Amygdala (tissue), 56 donors: ENCODE measurements at regions not wholly inside any gene's neighbourhood (a gene's known extent, or its start where the extent isn't known, plus 50 kb on each side); places are given as distances from the start of the nearest gene placed in this dataset.
"Not testable (repeated sequence)": the region's sequence is repeated elsewhere in the genome, so short reads cannot be mapped to it uniquely, and the experiment has no call there.

Experiments
- DNase-seq, 56 donors: peaks; one replicate each; lab custom pipeline; 2025; lab: John Stamatoyannopoulos, UW

- DNase-seq, result no peak
Measured at GRCh38 chr4:171390626-171391025, 422.6 kb upstream of the GALNTL6 start.

GRCh38 chr4:171378323-171378722 lies 434.9 kb upstream of the GALNTL6 start:
- DNase-seq, result no peak

GRCh38 chr4:171376724-171377123 lies 436.5 kb upstream of the GALNTL6 start:
- peak in 3 of 56 donors; percentile 1 to 3 (median 2) for DNase-seq

- DNase-seq, result no peak
Measured at GRCh38 chr4:171353535-171353934, 459.7 kb upstream of the GALNTL6 start.

GRCh38 chr4:171348090-171348489 lies 465.1 kb upstream of the GALNTL6 start:
- no peak for DNase-seq

- DNase-seq, result no peak
Measured at GRCh38 chr4:171342646-171343045, 470.6 kb upstream of the GALNTL6 start.

- DNase-seq, result no peak
Measured at GRCh38 chr4:171340258-171340657, 472.9 kb upstream of the GALNTL6 start.

- DNase-seq, result no peak
Measured at GRCh38 chr4:171334549-171334948, 478.7 kb upstream of the GALNTL6 start.

- no peak for DNase-seq
Measured at GRCh38 chr4:171308661-171309060, 504.5 kb upstream of the GALNTL6 start.

GRCh38 chr4:171298048-171298718 lies 515.0 kb upstream of the GALNTL6 start:
- not testable (repeated sequence) for DNase-seq

GRCh38 chr4:171288816-171289432 lies 524.3 kb upstream of the GALNTL6 start:
- DNase-seq, result no peak

- no peak for DNase-seq
Measured at GRCh38 chr4:171281359-171281758, 531.8 kb upstream of the GALNTL6 start.

GRCh38 chr4:171279131-171279530 lies 534.1 kb upstream of the GALNTL6 start:
- DNase-seq, result no peak

- no peak for DNase-seq
Measured at GRCh38 chr4:171266671-171267070, 546.5 kb upstream of the GALNTL6 start.

- DNase-seq, result no peak
Measured at GRCh38 chr4:171265190-171265818, 547.9 kb upstream of the GALNTL6 start.

GRCh38 chr4:171256223-171256622 lies 557.0 kb upstream of the GALNTL6 start:
- no peak for DNase-seq

- no peak for DNase-seq
Measured at GRCh38 chr4:171246948-171247347, 566.3 kb upstream of the GALNTL6 start.

- DNase-seq, result no peak
Measured at GRCh38 chr4:171242831-171243230, 570.4 kb upstream of the GALNTL6 start.

GRCh38 chr4:171239196-171239595 lies 574.0 kb upstream of the GALNTL6 start:
- DNase-seq, result no peak

GRCh38 chr4:171235521-171235920 lies 577.7 kb upstream of the GALNTL6 start:
- no peak for DNase-seq

- DNase-seq, result not testable (repeated sequence)
Measured at GRCh38 chr4:171229354-171229753, 583.9 kb upstream of the GALNTL6 start.

GRCh38 chr4:171221181-171221580 lies 592.0 kb upstream of the GALNTL6 start:
- DNase-seq, result no peak
